Activated CD8-positive, alpha-beta memory T cell treated with anti-CD3 and anti-CD28 coated beads, Interleukin-2, amount 10 ng/mL, durations not matched to agents 7 days and 5 days (primary cell): ENCODE measurements at regions not wholly inside any gene's neighbourhood (a gene's known extent, or its start where the extent isn't known, plus 50 kb on each side); places are given as distances from the start of the nearest gene placed in this dataset.
A peak's percentile ranks its signal among the peaks of the same experiment; 100 is the strongest.
"Not testable (repeated sequence)": the region's sequence is repeated elsewhere in the genome, so short reads cannot be mapped to it uniquely, and the experiment has no call there.

Experiments used
- ATAC-seq: fragments of 150-1000 bp; cut with Tn5 transposase; one replicate; pipeline ENCODE4 v1.10.0; 2021; ENCODE audit warnings: moderate library complexity
- CTCF ChIA-PET: fragments of 350-600 bp; sonication (Branson Sonifier 250); formaldehyde crosslinking; loops from one replicate; lab custom pipeline; 2021; ENCODE audit warnings: antibody characterized with exemption; lab: Charles Lee
- DNase-seq: peaks from one replicate; pipeline ENCODE4 v3.0.0-alpha.2; 2020
- H3K27ac Mint-ChIP-seq: one replicate; pipeline ENCODE4 v1.8.0; 2021; ENCODE audit warnings: mild to moderate bottlenecking, mixed read lengths
- H3K27me3 Mint-ChIP-seq: one replicate; pipeline ENCODE4 v1.8.0; 2021; ENCODE audit warnings: mixed read lengths
- H3K36me3 Mint-ChIP-seq: one replicate; pipeline ENCODE4 v1.8.0; 2021; ENCODE audit warnings: mild to moderate bottlenecking, mixed read lengths
- H3K4me1 Mint-ChIP-seq: one replicate; pipeline ENCODE4 v1.8.0; 2021; ENCODE audit warnings: mixed read lengths
- H3K4me3 Mint-ChIP-seq: one replicate; pipeline ENCODE4 v1.8.0; 2021; ENCODE audit warnings: mild to moderate bottlenecking, moderate library complexity, mixed read lengths
- H3K9me3 Mint-ChIP-seq: one replicate; pipeline ENCODE4 v1.8.0; 2022; ENCODE audit warnings: low read depth, mixed read lengths

DNA sequence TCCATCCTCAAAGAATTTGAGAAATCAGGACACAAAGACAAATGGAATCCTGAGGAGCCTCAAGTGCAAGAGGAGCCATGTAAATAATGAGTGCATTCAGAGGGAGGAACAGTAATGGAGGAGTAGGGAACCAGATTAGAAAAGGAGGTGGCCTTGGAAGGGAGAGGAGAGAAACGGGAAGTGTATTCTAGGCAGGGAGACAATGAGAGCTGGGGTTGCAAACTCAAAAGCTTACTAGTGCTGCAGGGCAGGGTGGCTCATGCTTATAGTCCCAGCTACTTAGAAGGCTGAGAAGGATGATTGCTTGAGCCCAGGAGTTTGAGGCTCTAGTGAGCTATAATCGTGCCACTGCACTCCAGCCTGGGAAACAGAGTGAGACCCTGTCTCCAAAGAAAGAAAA, 113.2 kb upstream of the LSM6 start:
- CTCF ChIA-PET, result no interaction called here
- DNase-seq (no peak), ATAC-seq (no peak)
- peaks cover 18% of the 10 kb centered on the region for H3K27me3 Mint-ChIP-seq
- no peaks in the 10 kb centered on the region for H3K9me3 Mint-ChIP-seq
- H3K4me3 Mint-ChIP-seq, result no peak overlapping the region
- no peaks in the 10 kb centered on the region for H3K36me3 Mint-ChIP-seq
- no peaks in the 10 kb centered on the region for H3K4me1 Mint-ChIP-seq
- H3K27ac Mint-ChIP-seq, result no peak overlapping the region

DNA sequence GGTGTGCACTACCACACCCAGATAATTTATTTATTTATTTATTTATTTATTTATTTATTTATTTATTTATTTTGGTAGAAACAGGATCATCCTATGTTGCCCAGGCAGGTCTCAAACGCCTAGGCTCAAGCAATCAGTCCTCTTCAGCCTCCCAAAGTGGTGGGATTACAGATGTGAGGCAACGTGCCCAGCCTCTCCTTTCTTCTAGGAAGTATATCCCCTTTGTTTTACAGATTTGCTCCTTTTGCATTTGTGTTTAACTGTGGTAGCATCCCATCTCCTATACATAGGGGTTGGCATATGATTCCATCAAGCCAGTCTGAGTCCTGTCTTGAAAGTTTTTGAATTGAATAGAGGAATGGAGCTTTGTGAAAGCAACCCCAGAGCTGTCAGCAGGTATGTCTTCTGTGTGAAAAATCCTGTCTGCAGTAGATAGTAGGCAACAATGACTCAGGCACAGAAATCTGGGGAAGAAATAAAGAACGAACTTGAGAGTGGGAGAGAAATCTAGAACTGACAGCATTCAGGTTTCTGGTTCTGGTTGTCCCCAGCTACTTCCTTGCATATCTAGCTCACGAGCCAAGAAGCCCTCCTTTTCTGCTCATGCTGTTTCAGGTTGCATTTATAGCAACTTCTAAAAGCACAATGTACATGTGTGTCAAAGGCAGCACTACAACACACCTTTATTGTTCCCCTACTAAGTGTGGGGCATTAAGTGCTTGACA, 113.7 kb upstream of the LSM6 start:
- CTCF ChIA-PET, result no interaction called here
- DNase-seq (no peak), ATAC-seq (no peak)
- H3K4me1 Mint-ChIP-seq, result no peaks in the 10 kb centered on the region
- no peak overlapping the region for H3K4me3 Mint-ChIP-seq
- no peaks in the 10 kb centered on the region for H3K36me3 Mint-ChIP-seq
- H3K27me3 Mint-ChIP-seq, result peaks cover 17% of the 10 kb centered on the region
- H3K27ac Mint-ChIP-seq, result no peak overlapping the region
- no peaks in the 10 kb centered on the region for H3K9me3 Mint-ChIP-seq

DNA sequence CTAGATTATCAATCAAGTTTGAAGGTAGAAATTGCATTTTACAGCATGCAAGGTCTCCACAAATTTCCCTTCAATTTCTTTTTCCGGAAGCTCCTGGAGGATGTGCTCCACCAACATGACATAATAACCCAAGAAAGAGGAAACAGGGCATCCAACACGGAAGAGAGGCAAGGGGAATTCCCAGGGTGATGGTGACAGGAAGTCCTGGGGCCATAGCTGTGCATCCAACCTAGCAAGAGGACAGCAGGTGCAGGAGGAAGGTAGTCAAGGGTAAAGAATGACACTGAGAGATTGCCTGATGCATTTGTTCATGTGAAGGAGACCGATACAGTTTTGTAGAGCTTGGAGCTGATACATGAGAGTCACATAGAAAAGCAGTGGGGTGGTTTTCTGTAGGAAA, 115.7 kb upstream of the LSM6 start:
- DNase-seq (no peak), ATAC-seq (no peak)
- Mint-ChIP-seq H3K9me3 (no peaks in the 10 kb centered on the region), H3K4me3 (no peak overlapping the region), H3K4me1 (peaks cover 3% of the 10 kb centered on the region), H3K27me3 (peaks cover 19% of the 10 kb centered on the region), H3K36me3 (no peaks in the 10 kb centered on the region), H3K27ac (no peak overlapping the region)
- CTCF ChIA-PET, result no interaction called here

DNA sequence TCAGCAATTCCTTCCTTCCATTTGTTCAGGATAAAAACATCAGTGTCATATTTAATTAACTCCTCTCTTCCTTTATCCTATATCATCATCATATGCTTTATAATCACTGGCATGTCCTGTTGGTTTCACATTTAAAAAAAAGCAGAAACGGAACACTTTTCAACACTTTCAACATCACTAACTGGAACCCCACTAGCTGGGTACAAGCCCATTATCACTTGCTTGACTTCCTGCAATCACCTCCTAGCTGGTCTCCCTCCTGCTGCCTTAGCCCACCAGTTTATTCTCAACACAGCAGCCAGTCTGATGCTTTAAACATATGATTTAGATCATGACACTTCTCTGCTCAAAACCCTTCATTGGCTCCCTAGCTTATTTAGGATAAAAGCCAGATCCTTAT, 116.4 kb upstream of the LSM6 start:
- no peak for DNase-seq
- Mint-ChIP-seq H3K27ac (no peak overlapping the region), H3K9me3 (no peaks in the 10 kb centered on the region), H3K36me3 (no peaks in the 10 kb centered on the region), H3K27me3 (peaks cover 17% of the 10 kb centered on the region), H3K4me1 (peaks cover 8% of the 10 kb centered on the region), H3K4me3 (no peak overlapping the region)
- ATAC-seq, result no peak
- CTCF ChIA-PET, result no interaction called here

DNA sequence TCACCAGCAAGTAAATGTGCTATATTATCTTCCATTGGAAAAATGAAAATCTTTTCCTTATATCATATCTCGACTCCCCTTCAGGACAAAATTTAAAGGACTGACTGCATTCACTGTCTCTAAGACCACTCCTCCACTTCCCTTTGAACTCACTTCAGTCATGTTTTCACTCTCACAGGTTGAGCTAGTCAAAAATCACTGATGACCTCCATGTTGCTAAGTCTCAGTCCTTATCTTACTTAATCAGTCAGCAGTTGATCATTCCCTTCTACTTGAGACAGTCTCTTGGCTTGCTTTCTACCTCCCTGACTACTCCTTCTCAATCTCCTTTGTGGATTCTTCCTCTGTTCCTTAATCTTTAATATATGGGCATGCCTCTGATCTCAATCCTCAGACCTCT, 117.0 kb upstream of the LSM6 start:
- Mint-ChIP-seq H3K27ac (no peak overlapping the region), H3K27me3 (peaks cover 14% of the 10 kb centered on the region), H3K36me3 (no peaks in the 10 kb centered on the region), H3K4me3 (no peak overlapping the region), H3K4me1 (peaks cover 8% of the 10 kb centered on the region), H3K9me3 (no peaks in the 10 kb centered on the region)
- ATAC-seq, result no peak
- CTCF ChIA-PET, result no interaction called here
- no peak for DNase-seq

DNA sequence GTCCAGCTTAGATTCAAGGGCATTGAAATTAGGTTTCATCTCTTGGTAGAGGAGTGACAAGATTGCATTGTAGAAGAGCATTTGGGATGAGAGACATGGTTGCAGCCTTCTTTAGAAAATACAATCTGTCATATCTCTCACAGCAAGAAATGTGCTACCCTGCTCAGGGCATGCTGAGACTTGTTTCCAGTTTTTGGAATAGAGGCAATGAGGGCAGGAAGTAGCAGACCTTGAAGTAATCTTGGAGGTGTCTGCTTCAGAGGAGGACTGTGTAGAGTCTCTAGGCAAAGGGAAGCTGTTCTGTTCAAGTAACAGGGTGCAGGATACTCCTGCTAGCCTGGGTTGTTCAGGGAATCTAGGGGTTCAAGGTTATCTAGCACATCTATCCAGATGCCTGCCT, 116.1 kb upstream of the ZNF827 start:
- CTCF ChIA-PET, result no interaction called here

DNA sequence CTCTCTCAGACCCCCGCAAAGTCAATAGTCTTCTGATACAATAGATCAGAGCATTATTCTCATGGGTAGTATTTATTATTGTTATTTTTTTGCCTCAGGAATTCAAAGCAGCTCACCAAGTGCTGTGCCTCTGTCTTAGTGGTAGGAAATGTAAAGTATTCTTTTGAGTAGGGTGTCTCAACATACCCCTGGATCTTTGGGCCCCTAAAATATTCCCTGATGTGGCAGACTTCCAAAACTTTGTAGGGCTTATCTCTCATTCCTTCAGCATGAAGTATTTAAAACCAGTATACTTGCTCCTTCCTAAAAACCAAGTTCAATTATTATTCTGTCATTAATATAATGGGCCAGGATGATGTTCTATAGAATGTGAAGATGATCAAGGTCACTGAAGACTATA, 115.3 kb upstream of the ZNF827 start:
- peaks cover 2% of the 10 kb centered on the region for H3K27me3 Mint-ChIP-seq
- H3K9me3 Mint-ChIP-seq, result no peaks in the 10 kb centered on the region
- DNase-seq (no peak), ATAC-seq (no peak)
- CTCF ChIA-PET, result no interaction called here
- no peak overlapping the region for H3K27ac Mint-ChIP-seq
- H3K4me1 Mint-ChIP-seq, result peaks cover 8% of the 10 kb centered on the region
- H3K4me3 Mint-ChIP-seq, result no peak overlapping the region
- no peaks in the 10 kb centered on the region for H3K36me3 Mint-ChIP-seq

More for the DNA sequence above, 116.1 kb upstream of the ZNF827 start:
- Mint-ChIP-seq H3K4me1 (peaks cover 8% of the 10 kb centered on the region), H3K27ac (no peak overlapping the region), H3K36me3 (no peaks in the 10 kb centered on the region), H3K27me3 (peaks cover 2% of the 10 kb centered on the region), H3K4me3 (no peak overlapping the region), H3K9me3 (no peaks in the 10 kb centered on the region)
- DNase-seq, result no peak
- peak; percentile 36 for ATAC-seq

DNA sequence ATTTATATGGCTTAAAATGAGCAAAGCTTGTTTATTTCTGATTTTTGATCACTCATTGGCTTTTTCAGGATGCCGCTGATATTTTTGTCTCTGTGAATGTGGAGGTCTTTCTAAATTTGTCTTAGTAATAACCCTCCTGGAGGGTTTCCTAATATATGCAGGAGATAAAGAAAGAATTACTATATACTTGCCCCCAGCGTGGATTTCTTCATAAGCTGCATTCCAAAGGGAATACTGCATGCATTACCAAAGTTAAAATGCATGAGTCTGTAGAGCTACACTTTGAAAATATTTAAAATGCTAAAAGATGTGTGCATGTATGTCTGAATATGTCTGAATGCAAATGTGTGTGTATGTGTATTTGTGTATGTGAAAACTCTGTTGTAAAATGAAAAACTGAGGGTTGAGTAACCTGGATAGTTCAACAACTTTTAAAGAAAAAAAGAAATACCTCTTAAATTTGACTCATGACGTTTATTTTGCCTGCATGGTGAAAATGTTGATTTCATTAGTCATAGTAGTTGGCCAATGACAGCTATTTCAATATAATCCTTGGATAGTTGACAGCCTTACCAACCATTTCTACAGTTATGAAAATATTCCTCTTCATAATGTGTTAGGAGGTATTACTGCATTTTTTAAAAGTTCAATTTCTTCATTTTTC, 113.2 kb upstream of the ZNF827 start:
- Mint-ChIP-seq H3K27me3 (peaks cover 4% of the 10 kb centered on the region), H3K9me3 (no peaks in the 10 kb centered on the region), H3K4me1 (peaks cover 8% of the 10 kb centered on the region), H3K4me3 (no peak overlapping the region), H3K36me3 (no peaks in the 10 kb centered on the region), H3K27ac (no peak overlapping the region)
- no peak for ATAC-seq
- no peak for DNase-seq
- CTCF ChIA-PET, result no interaction called here

DNA sequence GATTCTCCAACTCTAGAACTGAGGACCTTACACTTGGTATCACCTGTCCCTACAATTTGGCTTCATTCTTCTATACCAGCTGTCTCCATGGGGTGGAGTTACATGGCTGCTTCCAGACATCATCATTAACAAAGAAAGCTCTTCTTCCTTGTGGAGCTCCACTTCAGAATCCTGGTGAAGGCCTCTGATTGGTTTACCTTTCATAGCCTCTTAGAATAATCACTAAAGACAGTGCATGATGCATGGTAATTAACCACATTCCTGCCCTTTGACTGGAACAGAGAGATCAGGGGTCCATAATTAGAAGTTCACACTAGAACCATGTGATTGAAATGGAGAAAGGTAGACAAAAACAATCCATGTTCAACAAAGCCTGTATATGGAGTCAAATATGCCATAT, 112.6 kb upstream of the ZNF827 start:
- CTCF ChIA-PET, result no interaction called here
- H3K4me3 Mint-ChIP-seq, result no peak overlapping the region
- no peak overlapping the region for H3K27ac Mint-ChIP-seq
- no peaks in the 10 kb centered on the region for H3K9me3 Mint-ChIP-seq
- H3K36me3 Mint-ChIP-seq, result no peaks in the 10 kb centered on the region
- DNase-seq (no peak), ATAC-seq (no peak)
- H3K4me1 Mint-ChIP-seq, result peaks cover 8% of the 10 kb centered on the region
- H3K27me3 Mint-ChIP-seq, result peaks cover 5% of the 10 kb centered on the region

DNA sequence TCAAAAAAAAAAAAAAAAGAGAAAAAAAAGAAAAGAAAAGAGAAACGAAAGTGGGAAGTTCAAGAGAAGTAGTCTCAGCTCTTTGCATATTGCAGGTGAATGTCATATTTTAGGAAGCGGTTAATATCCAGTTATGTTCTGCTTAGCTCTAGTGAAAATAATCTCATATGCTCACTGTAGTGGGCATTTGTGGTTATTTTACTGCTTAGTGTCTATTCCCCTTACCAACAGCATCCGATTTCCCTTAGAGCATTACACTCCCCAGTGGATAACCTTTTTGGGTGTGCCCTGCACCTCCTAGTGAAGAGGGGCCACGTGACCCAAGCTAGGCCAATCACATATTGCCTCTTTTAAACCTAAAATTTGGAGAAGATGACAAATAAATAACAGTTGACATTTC, 111.2 kb upstream of the ZNF827 start:
- no peak for ATAC-seq
- CTCF ChIA-PET, result no interaction called here
- no peak overlapping the region for H3K4me3 Mint-ChIP-seq
- H3K27ac Mint-ChIP-seq, result no peak overlapping the region
- H3K4me1 Mint-ChIP-seq, result peaks cover 4% of the 10 kb centered on the region
- DNase-seq, result no peak
- no peaks in the 10 kb centered on the region for H3K36me3 Mint-ChIP-seq
- no peaks in the 10 kb centered on the region for H3K9me3 Mint-ChIP-seq
- peaks cover 13% of the 10 kb centered on the region for H3K27me3 Mint-ChIP-seq

DNA sequence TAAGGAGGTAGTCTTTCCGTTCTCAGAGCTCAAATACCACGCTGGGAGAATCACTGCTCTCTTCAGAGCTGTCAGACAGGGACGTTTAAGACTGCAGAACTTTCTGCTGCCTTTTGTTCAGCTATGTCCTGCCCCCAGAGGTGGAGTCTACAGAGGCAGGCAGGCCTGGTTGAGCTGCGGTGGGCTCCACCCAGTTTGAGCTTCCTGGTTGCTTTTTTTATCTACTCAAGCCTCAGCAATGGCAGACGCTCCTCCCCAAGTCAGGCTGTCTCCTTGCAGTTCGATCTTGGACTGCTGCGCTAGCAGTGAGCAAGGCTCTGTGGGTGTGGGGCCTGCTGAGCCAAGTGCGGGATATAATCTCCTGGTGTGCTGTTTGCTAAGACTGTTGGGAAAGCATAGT, 109.1 kb upstream of the ZNF827 start:
- H3K4me3 Mint-ChIP-seq, CTCF ChIA-PET, H3K27ac Mint-ChIP-seq: not testable (repeated sequence)

DNA sequence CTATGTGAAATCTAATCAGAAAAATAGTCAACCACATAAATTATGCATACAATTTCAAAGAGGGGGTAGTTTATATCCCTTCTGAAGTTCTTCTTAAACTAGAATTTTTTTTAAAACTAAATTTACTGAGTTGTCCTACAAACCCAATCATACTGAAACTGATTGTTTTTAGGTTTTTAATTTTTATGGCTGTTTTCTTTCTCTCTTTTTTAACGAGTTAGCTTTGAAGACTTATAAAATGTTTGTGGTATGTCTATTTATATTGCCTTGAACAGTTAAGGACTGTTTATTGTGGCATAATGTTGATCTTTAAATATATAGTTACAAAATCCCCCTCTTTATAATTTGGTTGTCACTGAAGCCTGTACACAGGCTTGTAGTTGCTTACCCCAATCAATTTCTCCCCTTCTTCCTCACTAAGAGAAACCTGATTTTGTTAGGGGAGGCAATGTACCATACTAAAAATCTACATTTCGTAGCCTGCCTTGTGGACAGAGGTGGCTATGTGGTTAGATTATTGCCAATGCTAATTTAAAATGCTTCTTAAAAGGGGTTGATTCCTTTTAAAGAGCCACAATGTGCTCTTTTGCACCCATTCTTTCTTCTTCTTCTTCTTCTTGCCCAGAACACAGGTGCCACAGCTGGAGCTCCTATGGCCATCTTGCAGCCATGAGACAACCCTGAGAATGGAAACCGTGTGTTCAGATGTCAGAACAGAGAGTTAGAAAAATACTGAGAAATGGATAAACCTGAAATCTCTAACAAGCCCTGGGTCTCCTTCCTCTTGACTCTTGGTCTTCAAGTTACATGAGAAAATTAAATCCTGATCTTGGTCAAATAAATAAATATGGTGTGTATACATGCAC, 102.7 kb upstream of the ZNF827 start:
- no peak overlapping the region for H3K27ac Mint-ChIP-seq
- peaks cover 13% of the 10 kb centered on the region for H3K27me3 Mint-ChIP-seq
- no peaks in the 10 kb centered on the region for H3K9me3 Mint-ChIP-seq
- CTCF ChIA-PET, result no interaction called here
- H3K4me3 Mint-ChIP-seq, result no peak overlapping the region
- no peak for ATAC-seq
- DNase-seq, result no peak
- no peaks in the 10 kb centered on the region for H3K36me3 Mint-ChIP-seq
- H3K4me1 Mint-ChIP-seq, result no peaks in the 10 kb centered on the region

More for the DNA sequence above, 109.1 kb upstream of the ZNF827 start:
- H3K27me3 Mint-ChIP-seq, result peaks cover 15% of the 10 kb centered on the region
- H3K36me3 Mint-ChIP-seq, H3K9me3 Mint-ChIP-seq, ATAC-seq, H3K4me1 Mint-ChIP-seq, DNase-seq: not testable (repeated sequence)

DNA sequence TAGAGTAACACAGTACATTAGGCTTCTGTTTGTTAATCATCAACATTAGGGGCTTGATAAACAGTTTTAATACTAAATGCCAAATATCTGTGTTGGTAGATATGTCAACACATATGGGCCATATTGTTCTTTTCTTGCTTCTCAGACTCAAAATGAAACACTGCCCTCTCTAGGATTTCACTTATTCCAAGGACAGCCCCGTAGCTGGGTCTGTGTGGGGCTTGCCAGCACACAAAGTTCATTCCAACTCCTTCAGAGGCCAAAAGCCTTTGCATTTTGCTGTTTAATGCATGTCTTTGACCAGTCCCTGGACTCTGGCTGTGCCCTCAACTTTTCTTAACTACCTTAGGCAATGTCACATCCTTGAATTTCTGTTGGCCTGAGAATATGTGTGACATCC, 102.0 kb upstream of the ZNF827 start:
- CTCF ChIA-PET, result no interaction called here
- H3K4me3 Mint-ChIP-seq, result no peak overlapping the region
- peaks cover 9% of the 10 kb centered on the region for H3K27me3 Mint-ChIP-seq
- no peak overlapping the region for H3K27ac Mint-ChIP-seq
- no peaks in the 10 kb centered on the region for H3K36me3 Mint-ChIP-seq
- H3K9me3 Mint-ChIP-seq, result no peaks in the 10 kb centered on the region
- H3K4me1 Mint-ChIP-seq, result no peaks in the 10 kb centered on the region
- DNase-seq, result no peak
- ATAC-seq, result no peak

DNA sequence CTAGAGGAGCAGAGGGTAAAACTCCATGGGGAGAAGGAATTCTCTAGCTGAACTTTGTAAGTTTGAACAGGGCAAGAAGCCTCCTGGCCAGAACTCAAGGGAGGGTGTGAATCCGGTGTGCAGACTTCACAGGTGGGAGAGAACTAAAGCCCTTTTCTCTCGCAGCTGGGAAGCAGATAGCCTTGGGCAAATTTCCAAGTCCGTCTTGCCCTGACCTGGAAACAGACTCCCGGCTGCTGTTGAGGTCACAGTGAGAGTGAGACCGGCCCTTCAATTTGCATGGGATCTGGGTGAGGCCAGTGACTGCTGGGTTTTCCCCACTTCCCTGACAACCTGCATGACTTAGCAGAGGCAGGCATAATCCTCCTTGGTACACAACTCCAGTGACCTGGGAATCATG, 94.5 kb upstream of the ZNF827 start:
- Mint-ChIP-seq H3K36me3 (no peaks in the 10 kb centered on the region), H3K4me1 (peaks cover 16% of the 10 kb centered on the region), H3K4me3 (no peak overlapping the region), H3K27me3 (peaks cover 29% of the 10 kb centered on the region), H3K27ac (no peak overlapping the region), H3K9me3 (no peaks in the 10 kb centered on the region)
- no peak for DNase-seq
- CTCF ChIA-PET, result no interaction called here
- ATAC-seq, result no peak
